ENCODE measurements at regions not wholly inside any gene's neighbourhood (a gene's known extent, or its start where the extent isn't known, plus 50 kb on each side); places are given as distances from the start of the nearest gene placed in this dataset.

DNA sequence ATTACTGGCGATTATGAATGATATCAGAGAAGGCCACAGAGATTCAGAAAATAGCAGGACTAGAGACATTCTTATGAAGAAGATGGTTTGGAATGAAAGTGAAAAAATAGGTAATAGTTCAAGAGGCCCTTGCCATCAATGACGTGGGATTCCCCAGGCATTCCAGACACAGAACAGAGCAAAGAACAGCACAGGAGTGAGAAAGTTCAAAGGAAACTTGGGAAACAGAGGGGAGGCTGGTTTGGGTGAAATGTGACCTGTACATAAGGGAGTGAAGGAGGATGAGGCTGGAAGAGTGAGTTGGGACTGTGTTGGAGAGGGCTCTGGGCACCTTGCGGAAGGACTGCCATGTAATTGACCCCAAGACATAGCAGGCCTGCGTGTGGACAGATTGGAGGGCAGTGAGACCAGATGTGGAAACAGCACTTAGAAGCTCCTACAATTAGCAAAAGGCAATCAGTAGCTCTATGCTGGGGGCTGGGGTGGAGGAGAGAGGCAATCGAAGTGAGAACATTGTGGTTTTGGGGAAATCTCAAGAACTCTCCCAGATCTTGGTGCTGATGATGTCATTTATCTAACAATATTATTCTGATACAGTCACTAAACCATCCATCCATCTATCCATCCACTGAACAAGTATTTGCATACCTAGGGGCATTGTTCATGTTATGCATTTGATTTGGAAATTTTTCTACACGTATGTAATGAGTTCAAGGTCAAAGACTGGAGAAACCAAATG lies 365.3 kb upstream of the ZFHX3 start:
- TF ChIP-seq CTCF (IDR thresholded peaks at IDR 0.05; ENCODE audit: control extremely low read depth in 1 of 3, insufficient read depth in 1 of 3, low read depth in 1 of 3, low read length in 3 of 3), result no peak
- TF ChIP-seq MAX (IDR thresholded peaks at IDR 0.05), result no peak
- no peak for TF ChIP-seq CEBPB (IDR thresholded peaks at IDR 0.05; ENCODE audit: low read depth, low read length)
- TF ChIP-seq SAP30 (IDR thresholded peaks at IDR 0.05; ENCODE audit: insufficient read depth, insufficient replicate concordance, low read length), result no peak
- no peak for TF ChIP-seq EZH2 (IDR thresholded peaks at IDR 0.05; ENCODE audit: low read depth, low read length, severe bottlenecking)
- TF ChIP-seq USF2 (IDR thresholded peaks at IDR 0.05; ENCODE audit: low read length), result no peak

Data from H1 (cell line).